ENCODE measurements at regions not wholly inside any gene's neighbourhood (a gene's known extent, or its start where the extent isn't known, plus 50 kb on each side); places are given as distances from the start of the nearest gene placed in this dataset.
A peak's percentile ranks its signal among the peaks of the same experiment; 100 is the strongest.

- no peak for DNase-seq
These were observed 193.4 kb upstream of the MID1 start for GRCh38 chrX:10813761-10814160.

- no peak for DNase-seq
These were observed 198.3 kb upstream of the MID1 start for GRCh38 chrX:10818651-10819050.

GRCh38 chrX:10819973-10820372 lies 199.6 kb upstream of the MID1 start:
- no peak for DNase-seq

GRCh38 chrX:10821293-10821692 lies 200.9 kb upstream of the MID1 start:
- no peak for DNase-seq

GRCh38 chrX:10828036-10828435 lies 207.7 kb upstream of the MID1 start:
- no peak for DNase-seq

- DNase-seq, result no peak
These were observed 208.3 kb upstream of the MID1 start for GRCh38 chrX:10828640-10829039.

- DNase-seq, result no peak
These were observed 211.5 kb upstream of the MID1 start for GRCh38 chrX:10831716-10832502.

- peak; percentile 35 to 75 (median 38) for DNase-seq
These were observed 213.1 kb upstream of the MID1 start for GRCh38 chrX:10833299-10834169.

- DNase-seq, result peak; percentile 48 to 77 (median 53)
These were observed 221.2 kb upstream of the MID1 start for GRCh38 chrX:10841579-10841978.

- DNase-seq, result no peak
These were observed 222.3 kb upstream of the MID1 start for GRCh38 chrX:10842646-10843045.

GRCh38 chrX:10847333-10847732 lies 226.9 kb upstream of the MID1 start:
- DNase-seq, result no peak

GRCh38 chrX:10851809-10852208 lies 231.4 kb upstream of the MID1 start:
- DNase-seq, result no peak

GRCh38 chrX:10854594-10854993 lies 234.2 kb upstream of the MID1 start:
- no peak for DNase-seq

GRCh38 chrX:10855845-10856244 lies 235.5 kb upstream of the MID1 start:
- no peak for DNase-seq

GRCh38 chrX:10856797-10857196 lies 236.4 kb upstream of the MID1 start:
- peak in 1 of 3 donors; percentile 6 for DNase-seq

- DNase-seq, result no peak
These were observed 239.0 kb upstream of the MID1 start for GRCh38 chrX:10859353-10859752.

- no peak for DNase-seq
These were observed 235.1 kb upstream of the HCCS start for GRCh38 chrX:10875995-10876394.

GRCh38 chrX:10882484-10882883 lies 228.6 kb upstream of the HCCS start:
- DNase-seq, result no peak

GRCh38 chrX:10884246-10884645 lies 226.9 kb upstream of the HCCS start:
- peak in 1 of 3 donors; percentile 33 for DNase-seq

- peak in 1 of 3 donors; percentile 23 for DNase-seq
These were observed 218.4 kb upstream of the HCCS start for GRCh38 chrX:10892621-10893225.

GRCh38 chrX:10893366-10893765 lies 217.8 kb upstream of the HCCS start:
- DNase-seq, result no peak

- no peak for DNase-seq
These were observed 217.2 kb upstream of the HCCS start for GRCh38 chrX:10893976-10894375.

- no peak for DNase-seq
These were observed 213.4 kb upstream of the HCCS start for GRCh38 chrX:10897768-10898167.
